CD4-positive, alpha-beta T cell treated with Interleukin-12 subunit alpha and Interleukin-12 subunit beta, for 1 hour (primary cell): ENCODE measurements at regions not wholly inside any gene's neighbourhood (a gene's known extent, or its start where the extent isn't known, plus 50 kb on each side); places are given as distances from the start of the nearest gene placed in this dataset.

Source experiments
- DNase-seq: peaks from one replicate; pipeline ENCODE4 v3.0.0-alpha.2; 2020

DNA sequence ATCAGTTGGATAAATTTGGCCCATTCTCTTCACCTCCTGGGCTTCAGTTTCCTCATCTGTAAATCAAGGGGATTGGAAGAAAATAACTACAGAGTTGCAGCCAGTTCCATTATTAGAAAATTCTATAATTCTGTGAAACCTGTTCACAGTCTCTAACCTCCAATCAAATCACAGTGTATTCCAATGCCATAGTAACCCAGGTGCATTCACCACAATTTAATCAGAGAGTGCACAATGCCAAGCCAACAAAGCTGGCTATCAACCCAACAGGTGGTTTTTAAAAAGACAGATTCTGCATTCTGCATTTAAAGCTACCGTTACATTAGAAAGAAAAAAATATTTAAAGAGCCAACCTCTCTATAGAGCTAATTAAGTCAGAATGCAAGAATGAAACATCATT, 308.6 kb downstream of the RNF144A start:
- DNase-seq, result no peak

DNA sequence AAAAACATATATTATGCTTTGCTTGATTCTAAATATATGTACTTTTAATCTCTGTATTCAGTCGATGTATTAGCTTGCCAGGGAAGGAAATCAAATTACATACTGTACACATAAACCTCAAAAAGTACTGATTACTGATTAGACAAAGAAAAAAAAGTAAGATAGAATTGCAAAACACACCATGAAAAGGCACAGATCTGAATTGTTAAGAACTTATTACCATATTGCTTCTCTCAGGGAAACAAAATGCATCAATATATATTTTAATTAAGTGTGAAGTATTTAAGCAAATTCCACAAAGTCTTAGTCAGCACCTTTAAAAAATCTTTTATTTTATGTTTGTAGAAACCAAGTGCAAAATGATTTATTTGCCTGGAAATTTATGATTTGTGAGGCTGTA, 309.3 kb downstream of the RNF144A start:
- no peak for DNase-seq

- DNase-seq, result no peak
Measured at GRCh38 chr2:7233126-7233525, 315.9 kb downstream of the RNF144A start.

DNA sequence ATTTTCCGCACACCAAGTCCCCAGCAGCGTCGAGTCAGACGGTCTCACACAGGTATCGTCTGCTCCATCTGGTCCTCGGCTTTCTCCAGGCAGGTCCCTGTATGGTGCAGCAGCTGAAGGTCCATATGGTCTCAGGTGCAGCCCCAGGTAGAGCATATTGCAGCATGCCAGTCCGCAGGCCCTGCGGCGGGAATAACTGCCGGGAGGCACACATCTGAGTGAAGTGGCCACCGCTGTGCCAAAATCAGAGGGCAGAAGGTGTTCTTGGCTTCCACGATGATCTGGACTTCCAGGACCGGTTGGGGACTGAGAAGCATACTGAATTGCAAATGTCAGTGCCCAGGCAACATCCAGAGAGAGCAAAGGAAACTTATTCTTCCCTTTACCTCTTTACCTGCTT, 320.3 kb downstream of the RNF144A start:
- no peak for DNase-seq

- DNase-seq, result no peak
Measured at GRCh38 chr2:7239078-7239477, 321.9 kb downstream of the RNF144A start.

- DNase-seq, result no peak
Measured at GRCh38 chr2:7241041-7241745, 324.0 kb downstream of the RNF144A start.

DNA sequence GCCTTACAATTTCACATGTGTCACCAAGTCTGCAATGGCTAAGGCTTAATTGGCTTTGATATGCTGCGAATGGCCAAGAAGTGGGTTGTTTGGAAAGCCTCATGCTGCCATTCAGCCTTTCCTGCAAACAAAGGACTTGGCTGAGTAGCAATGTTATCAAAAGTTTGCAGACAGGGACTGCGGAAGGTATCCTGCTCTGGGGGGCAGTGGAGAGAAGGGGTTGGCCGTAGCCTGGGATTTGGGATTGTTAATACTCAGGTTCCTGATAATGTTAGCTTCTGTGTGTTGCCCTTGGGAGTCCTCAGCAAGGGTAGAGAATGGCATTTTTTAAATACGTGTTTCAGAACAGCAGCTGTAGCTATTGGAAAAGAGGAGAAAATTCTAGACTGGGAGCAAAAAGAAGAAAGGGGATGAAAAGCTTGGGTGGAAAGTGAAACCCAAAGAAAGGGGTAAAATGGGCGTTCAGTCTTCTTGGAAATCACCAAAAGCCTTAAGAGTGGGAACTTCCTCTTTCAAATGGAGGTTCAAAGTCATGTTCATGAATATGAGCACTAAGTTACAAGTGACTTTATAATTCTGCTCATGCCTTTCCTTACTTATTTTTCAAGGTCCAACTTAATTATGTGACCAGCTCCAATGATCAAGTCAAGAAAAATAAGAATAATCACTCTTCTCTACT, 325.1 kb downstream of the RNF144A start:
- DNase-seq, result no peak

DNA sequence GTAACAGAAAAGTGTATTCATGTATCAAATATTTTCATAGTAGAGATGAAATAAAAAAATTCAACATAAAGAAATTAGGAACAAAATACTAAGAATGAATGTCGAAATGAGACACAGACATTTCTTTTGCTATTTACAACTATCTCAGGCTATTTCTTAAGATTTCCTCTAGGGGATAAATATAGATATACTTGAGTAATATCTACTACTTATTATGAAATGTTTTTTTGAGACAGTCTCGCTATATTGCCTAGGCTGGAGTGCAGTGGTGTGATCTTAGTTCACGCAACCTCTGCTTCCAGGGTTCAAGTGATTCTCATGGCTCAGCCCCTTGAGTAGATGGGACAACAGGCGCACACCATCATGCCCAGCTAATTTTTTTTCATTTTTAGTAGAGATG, 326.1 kb downstream of the RNF144A start:
- DNase-seq, result no peak

DNA sequence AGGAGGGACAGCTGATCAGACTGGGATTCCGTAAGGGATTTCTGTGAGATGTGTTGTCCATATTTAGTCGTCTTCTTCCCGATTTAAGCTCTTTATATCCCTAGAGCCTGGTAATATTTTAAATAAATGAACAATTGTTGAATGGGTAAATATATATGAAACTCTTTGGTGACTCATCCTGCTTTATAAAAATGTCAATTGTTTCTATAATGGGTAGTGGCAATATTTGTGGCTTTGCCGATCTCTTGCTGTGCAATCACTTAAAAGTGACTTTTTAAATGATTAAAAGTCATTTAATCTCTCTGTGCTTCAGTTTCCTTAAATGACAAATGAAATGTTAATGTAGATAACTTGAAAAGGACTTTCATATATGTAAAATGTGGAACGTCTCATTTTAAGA, 339.2 kb downstream of the RNF144A start:
- DNase-seq, result no peak

GRCh38 chr2:7262727-7263126, 345.5 kb downstream of the RNF144A start:
- no peak for DNase-seq

DNA sequence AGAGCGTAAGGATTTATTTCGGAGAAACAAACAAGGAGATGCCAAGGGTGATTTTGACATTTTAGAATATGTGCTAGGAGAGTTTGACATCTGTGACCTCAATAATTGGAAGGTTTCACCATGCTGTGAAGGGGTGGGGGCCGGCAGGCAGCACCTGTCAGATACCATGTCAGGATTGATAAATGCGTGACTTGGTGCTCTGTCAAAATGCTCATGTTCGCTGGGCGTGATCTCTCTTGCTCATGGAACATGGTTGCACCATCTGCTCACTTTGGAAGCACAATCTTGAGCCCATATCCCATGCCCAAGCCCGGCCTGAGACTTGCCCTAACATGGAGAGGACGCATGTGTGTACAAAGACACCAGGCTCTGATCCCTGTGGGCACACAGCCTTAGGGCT, 347.6 kb downstream of the RNF144A start:
- no peak for DNase-seq

DNA sequence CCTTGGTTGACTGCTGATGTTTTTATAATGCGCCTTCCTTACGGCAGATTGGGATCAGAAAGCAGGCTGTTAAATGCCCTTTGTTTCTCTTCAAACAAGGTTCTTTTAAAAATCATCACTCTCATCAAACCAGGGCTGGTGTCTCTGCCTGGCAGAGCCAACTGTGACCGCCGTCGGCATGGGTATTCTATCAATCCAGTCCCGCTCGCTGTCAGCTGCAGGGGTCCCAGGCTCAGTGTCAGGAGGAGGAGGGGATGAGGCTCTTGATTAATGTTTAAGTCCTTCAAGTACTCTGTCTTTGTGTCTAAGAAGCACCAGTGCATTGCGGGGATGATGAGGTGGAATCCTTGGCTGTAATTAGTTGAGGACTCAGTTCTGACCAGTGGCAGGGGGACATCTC, 348.1 kb downstream of the RNF144A start:
- no peak for DNase-seq

DNA sequence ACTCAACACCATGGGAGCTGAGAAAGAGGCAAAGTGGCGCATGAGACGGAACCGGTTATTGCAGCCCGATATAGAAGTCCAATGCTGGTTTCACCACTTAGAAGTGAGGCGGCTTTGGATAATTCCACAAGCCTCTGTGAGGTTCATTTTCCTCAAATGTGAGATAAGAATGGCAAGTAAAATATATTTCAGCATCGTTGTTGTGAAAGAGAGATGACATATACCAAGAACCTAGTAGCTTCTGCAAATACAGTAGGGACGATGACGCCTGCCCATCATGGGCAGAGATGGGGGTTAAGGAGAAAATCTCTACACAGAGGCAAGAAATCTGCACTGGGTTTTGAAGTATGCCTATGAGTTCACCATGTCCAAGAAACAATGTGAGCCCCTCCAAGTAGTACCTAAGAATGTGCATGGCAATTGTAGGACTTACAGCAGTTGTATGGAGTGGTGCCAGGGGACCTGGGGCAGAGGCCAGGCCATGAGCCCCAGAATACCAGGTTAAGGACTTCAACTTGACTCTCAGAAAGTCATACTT, 352.0 kb downstream of the RNF144A start:
- DNase-seq, result no peak

- no peak for DNase-seq
Measured at GRCh38 chr2:7270011-7270431, 352.8 kb downstream of the RNF144A start.

GRCh38 chr2:7272210-7272609, 355.0 kb downstream of the RNF144A start:
- no peak for DNase-seq

DNA sequence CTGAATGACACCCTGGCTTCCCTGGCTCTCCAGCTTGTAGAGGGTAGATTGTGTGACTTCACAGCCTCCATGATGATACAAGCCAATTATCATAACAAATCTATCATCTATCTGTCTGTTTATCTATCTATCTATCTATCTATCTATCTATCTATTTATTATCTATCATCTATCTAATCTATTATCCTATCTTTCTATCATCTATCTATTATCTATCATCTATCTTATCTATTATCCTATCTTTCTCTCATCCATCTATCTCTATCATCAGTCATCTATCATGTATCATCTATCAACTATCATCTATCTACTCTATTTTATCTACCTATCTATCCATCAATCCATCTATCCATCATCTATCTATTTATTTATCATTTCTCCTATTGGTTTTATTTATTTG, 361.8 kb downstream of the RNF144A start:
- DNase-seq, result no peak

DNA sequence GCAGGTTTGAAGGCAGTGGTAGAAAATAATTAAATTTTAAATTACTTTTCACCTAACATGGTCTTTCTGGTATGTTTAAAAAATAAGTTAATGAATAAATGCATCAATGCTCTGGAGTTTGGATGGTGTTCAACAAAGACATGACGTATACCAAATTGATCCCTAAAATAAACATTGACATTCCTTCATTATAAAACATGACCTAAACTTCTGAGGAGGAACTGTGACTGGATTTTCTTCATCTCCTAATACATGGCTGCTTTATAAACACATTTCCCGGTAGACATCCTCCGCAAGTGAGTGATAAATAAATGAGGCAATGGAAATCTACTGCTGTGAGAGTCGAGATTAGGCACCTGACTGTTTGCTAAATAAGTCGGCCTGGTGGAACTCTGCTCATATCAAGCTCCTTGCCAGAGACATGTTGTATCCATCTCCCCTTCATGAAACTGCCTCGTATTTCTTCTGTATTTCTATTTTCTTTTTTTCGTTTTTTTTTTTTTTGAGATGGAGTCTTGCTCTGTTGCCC, 362.3 kb downstream of the RNF144A start:
- no peak for DNase-seq

GRCh38 chr2:7280790-7281189, 363.6 kb downstream of the RNF144A start:
- no peak for DNase-seq

GRCh38 chr2:7281231-7282201, 364.3 kb downstream of the RNF144A start:
- no peak for DNase-seq

DNA sequence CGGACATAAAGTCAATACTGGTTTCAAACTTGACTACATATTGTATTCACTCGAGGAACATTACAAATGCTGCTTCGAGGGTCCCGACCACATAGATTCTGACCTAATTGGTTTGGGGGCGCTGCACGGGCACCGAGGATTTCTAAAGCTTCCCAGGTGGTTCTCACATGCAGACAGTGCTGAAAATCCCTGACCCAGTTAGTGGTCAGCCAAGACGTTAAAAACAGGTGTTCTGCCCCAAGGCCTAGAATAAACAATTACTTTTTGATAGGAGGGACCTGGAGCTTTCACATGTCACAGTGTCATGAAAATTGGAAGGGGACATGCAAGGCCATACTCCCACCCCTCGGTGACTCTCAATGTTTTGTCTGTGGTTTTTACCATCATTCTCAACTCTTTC, 368.9 kb downstream of the RNF144A start:
- DNase-seq, result no peak

- no peak for DNase-seq
Measured at GRCh38 chr2:7288484-7288883, 371.3 kb downstream of the RNF144A start.

- DNase-seq, result no peak
Measured at GRCh38 chr2:7289697-7290096, 372.5 kb downstream of the RNF144A start.

DNA sequence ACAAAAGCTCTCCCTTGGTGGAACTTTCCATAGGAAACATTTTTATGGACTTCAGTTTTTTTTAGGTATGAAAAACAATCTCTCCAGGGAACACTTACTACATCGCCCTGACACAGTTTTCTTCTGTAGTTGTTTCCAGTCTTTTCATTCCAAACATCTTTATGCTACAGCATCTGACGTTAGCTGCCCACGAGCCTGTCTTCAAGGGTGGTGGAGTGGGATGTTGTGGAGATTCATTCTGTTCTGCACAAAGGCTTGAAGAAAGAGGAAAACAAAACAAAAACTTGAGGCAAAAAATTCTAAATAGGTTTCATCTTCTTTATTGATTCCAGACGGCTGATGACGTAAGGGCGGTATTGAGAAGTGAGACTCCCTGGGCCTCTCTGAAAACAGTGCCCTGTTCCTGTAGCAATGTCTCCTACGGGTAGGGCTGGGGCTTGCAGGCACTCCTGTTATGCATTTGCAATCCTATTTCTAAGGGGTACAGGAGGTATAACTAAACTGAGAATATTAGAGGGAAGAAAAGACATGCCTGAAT, 375.0 kb downstream of the RNF144A start:
- no peak for DNase-seq
